Colonic mucosa (tissue), 4 donors: ENCODE measurements at regions not wholly inside any gene's neighbourhood (a gene's known extent, or its start where the extent isn't known, plus 50 kb on each side); places are given as distances from the start of the nearest gene placed in this dataset.

Source experiments
- DNase-seq: peaks from one replicate; pipeline ENCODE4 v3.0.0-alpha.2; 2020
- H3K27ac ChIP-seq: fragments of 200-600 bp; one replicate; pipeline ENCODE4 v1.8.0; 2021
- H3K27me3 ChIP-seq: fragments of 200-600 bp; one replicate; pipeline ENCODE4 v1.8.0; 2021
- H3K36me3 ChIP-seq: fragments of 200-600 bp; one replicate; pipeline ENCODE4 v1.8.0; 2021
- H3K4me1 ChIP-seq: fragments of 200-600 bp; one replicate; pipeline ENCODE4 v1.8.0; 2021; ENCODE audit warnings: mild to moderate bottlenecking
- H3K4me3 ChIP-seq: fragments of 200-600 bp; one replicate; pipeline ENCODE4 v1.8.0; 2021
- H3K9ac ChIP-seq, 2 donors: one replicate each; pipeline ENCODE4 v1.7.0; 2013; ENCODE audit warnings: control low read depth in 2 of 2, low read depth in 2 of 2, low read length in 2 of 2
- H3K9me3 ChIP-seq: fragments of 200-600 bp; one replicate; pipeline ENCODE4 v1.8.0; 2021
- CTCF ChIP-seq: fragments of 200-600 bp; IDR thresholded peaks from one replicate; pipeline ENCODE4 v1.8.0; 2022; ENCODE audit warnings: antibody characterized with exemption, mild to moderate bottlenecking
- intact Hi-C: fragments of 100-400 bp; cut with DNase I; formaldehyde crosslinking; loops from one replicate; pipeline ENCODE4 v1.14.1; 2022
- donor health status: healthy.
- donor health status: DM: no; HTN: no; CAD: no.
- donor health status: DM: no; HTN: no; CAD: no.

GRCh38 chr2:7847321-7847720, 834.5 kb upstream of the ID2 start:
- H3K27ac ChIP-seq, result no peak overlapping the region
- no peaks in the 10 kb centered on the region for H3K9me3 ChIP-seq
- intact Hi-C loops, result no loop called here

GRCh38 chr2:7849027-7849426, 832.8 kb upstream of the ID2 start:
- no peak for TF ChIP-seq CTCF
- no peak overlapping the region for H3K27ac ChIP-seq
- intact Hi-C loops, result no loop called here
- no peak overlapping the region for H3K4me3 ChIP-seq
- no peaks in the 10 kb centered on the region for H3K9me3 ChIP-seq
- no peak overlapping the region for H3K9ac ChIP-seq
- no peaks in the 10 kb centered on the region for H3K36me3 ChIP-seq
- no peaks in the 10 kb centered on the region for H3K27me3 ChIP-seq
- no peak for DNase-seq
- no peaks in the 10 kb centered on the region for H3K4me1 ChIP-seq

More at GRCh38 chr2:7847321-7847720, 834.5 kb upstream of the ID2 start:
- Histone ChIP-seq H3K4me3 (no peak overlapping the region), H3K4me1 (no peaks in the 10 kb centered on the region), H3K27me3 (no peaks in the 10 kb centered on the region), H3K36me3 (no peaks in the 10 kb centered on the region), H3K9ac (no peak overlapping the region)
- no peak for TF ChIP-seq CTCF
- no peak for DNase-seq

- Histone ChIP-seq H3K9me3 (no peaks in the 10 kb centered on the region), H3K27ac (no peak overlapping the region), H3K27me3 (no peaks in the 10 kb centered on the region), H3K4me1 (no peaks in the 10 kb centered on the region), H3K9ac (no peak overlapping the region), H3K4me3 (no peak overlapping the region), H3K36me3 (no peaks in the 10 kb centered on the region)
- DNase-seq, result no peak
- intact Hi-C loops, result no loop called here
- no peak for TF ChIP-seq CTCF
These were observed 832.3 kb upstream of the ID2 start for GRCh38 chr2:7849531-7849930.

- DNase-seq, result no peak
- H3K4me3 ChIP-seq, result no peak overlapping the region
- H3K27ac ChIP-seq, result no peak overlapping the region
- H3K9ac ChIP-seq, result no peak overlapping the region
- H3K36me3 ChIP-seq, result no peaks in the 10 kb centered on the region
- H3K4me1 ChIP-seq, result no peaks in the 10 kb centered on the region
- intact Hi-C loops, result no loop called here
- H3K9me3 ChIP-seq, result no peaks in the 10 kb centered on the region
- no peak for TF ChIP-seq CTCF
- no peaks in the 10 kb centered on the region for H3K27me3 ChIP-seq
These were observed 829.3 kb upstream of the ID2 start for GRCh38 chr2:7852546-7852945.

GRCh38 chr2:7857904-7858303, 824.0 kb upstream of the ID2 start:
- TF ChIP-seq CTCF, result no peak
- intact Hi-C loops, result no loop called here
- no peak for DNase-seq
- H3K27ac ChIP-seq, result no peak overlapping the region
- H3K36me3 ChIP-seq, result no peaks in the 10 kb centered on the region
- no peak overlapping the region for H3K9ac ChIP-seq
- H3K4me3 ChIP-seq, result no peak overlapping the region
- no peaks in the 10 kb centered on the region for H3K4me1 ChIP-seq
- no peaks in the 10 kb centered on the region for H3K9me3 ChIP-seq
- H3K27me3 ChIP-seq, result no peaks in the 10 kb centered on the region

- intact Hi-C loops, result no loop called here
- no peak for DNase-seq
- Histone ChIP-seq H3K27ac (no peak overlapping the region), H3K4me3 (no peak overlapping the region), H3K36me3 (no peaks in the 10 kb centered on the region), H3K9me3 (no peaks in the 10 kb centered on the region), H3K9ac (no peak overlapping the region), H3K4me1 (no peaks in the 10 kb centered on the region), H3K27me3 (no peaks in the 10 kb centered on the region)
- no peak for TF ChIP-seq CTCF
These were observed 823.2 kb upstream of the ID2 start for GRCh38 chr2:7858624-7859023.
